NCI-H1417 treated with DMSO at 0.1 percent for 48 hours (cell line): ENCODE measurements at regions not wholly inside any gene's neighbourhood (a gene's known extent, or its start where the extent isn't known, plus 50 kb on each side); places are given as distances from the start of the nearest gene placed in this dataset.

Experiments used
- DNase-seq: peaks from one replicate; lab custom pipeline; 2025; lab: John Stamatoyannopoulos, UW

- DNase-seq = no peak
Measured at GRCh38 chr16:85162478-85163277, 50.4 kb upstream of the CIBAR2 start.

GRCh38 chr16:85163278-85164112 lies 51.2 kb upstream of the CIBAR2 start:
- no peak for DNase-seq

GRCh38 chr16:85164431-85164830 lies 52.2 kb upstream of the CIBAR2 start:
- DNase-seq = no peak

GRCh38 chr16:85164838-85165516 lies 52.7 kb upstream of the CIBAR2 start:
- no peak for DNase-seq

- DNase-seq = no peak
Measured at GRCh38 chr16:85165781-85166180, 53.5 kb upstream of the CIBAR2 start.

GRCh38 chr16:85166281-85166680 lies 54.0 kb upstream of the CIBAR2 start:
- no peak for DNase-seq

DNA sequence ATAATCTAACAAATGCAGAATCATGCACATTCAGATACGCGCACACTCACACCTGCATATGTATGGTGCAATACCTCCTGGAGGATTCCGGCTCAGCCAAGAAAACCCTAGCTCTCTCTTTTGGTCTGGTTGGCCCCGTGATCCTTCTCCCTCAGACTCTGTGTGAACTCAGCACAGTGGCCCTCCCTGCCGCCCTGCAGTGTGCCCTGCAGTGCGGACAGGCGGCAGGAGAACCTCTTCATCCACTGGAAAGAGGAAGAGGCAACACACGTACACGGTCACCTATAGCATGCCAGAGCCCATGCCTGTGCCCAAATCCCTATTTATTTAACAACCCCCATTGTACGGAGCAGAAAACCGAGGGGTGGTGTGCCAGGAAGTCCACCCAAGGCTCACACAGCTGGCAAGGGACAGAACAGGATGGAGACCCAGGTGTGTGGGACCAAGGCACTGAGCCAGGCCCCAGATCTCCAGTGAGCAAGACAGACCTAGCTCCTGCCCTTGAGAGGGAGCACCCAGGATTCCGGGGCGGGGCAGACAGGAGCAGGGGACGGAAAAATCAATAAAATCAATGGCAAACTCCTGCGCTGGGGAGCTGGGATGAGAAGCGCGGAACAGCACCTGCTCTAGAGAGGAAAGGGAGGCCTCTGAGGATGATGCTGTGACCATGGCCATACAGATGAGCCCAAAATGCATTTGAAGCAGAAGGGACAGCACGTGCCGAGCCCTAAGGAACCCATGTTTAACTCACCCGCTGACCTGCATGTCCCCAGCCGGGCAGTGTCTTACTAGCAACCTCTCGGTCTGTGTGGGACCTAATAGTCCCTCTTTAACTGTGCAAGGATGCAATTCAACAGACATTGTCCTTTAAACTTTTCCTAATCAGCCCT lies 54.7 kb upstream of the CIBAR2 start:
- DNase-seq = no peak

GRCh38 chr16:85167589-85168537 lies 55.6 kb upstream of the CIBAR2 start:
- DNase-seq = no peak

GRCh38 chr16:85168732-85169256 lies 56.5 kb upstream of the CIBAR2 start:
- DNase-seq = no peak

DNA sequence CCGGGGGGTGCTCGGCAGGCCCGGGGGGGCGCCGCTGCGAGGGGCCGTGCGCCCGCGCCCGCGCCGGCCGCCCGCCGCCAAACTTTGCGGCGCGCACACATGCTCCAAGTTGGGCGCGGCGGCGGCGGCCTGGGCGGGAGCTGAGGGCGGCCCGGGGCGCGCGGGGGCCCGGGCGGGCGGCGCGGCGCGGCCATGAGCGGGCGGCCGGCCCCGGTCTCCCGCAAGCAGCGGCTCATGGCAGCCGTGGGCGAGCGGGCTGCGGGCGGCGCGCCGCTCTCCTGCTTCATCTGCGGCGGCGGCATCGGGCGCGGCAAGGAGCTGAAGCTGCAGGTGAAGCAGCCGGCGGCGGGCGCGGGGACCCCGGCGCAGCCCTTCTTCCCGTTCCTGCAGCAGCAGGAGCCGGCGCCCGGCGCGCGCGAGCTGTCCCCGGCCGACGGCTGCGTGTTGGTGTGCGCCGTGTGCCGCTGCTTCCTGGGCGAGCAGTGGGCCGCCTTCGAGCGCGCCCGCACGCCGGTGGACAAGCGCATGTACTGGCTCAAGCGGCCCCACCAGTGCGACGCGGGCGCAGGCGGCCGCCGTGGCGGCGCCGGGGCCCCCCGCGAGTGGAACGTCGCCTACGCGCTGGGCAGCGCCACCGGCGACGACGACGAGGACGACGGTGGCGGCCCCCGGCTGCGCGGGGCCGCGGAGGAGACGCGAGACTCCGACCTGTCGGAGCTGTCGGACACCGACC lies 57.2 kb upstream of the CIBAR2 start:
- DNase-seq = no peak

- DNase-seq = no peak
Measured at GRCh38 chr16:85170066-85170491, 57.8 kb upstream of the CIBAR2 start.

- no peak for DNase-seq
Measured at GRCh38 chr16:85170590-85171003, 58.3 kb upstream of the CIBAR2 start.

DNA sequence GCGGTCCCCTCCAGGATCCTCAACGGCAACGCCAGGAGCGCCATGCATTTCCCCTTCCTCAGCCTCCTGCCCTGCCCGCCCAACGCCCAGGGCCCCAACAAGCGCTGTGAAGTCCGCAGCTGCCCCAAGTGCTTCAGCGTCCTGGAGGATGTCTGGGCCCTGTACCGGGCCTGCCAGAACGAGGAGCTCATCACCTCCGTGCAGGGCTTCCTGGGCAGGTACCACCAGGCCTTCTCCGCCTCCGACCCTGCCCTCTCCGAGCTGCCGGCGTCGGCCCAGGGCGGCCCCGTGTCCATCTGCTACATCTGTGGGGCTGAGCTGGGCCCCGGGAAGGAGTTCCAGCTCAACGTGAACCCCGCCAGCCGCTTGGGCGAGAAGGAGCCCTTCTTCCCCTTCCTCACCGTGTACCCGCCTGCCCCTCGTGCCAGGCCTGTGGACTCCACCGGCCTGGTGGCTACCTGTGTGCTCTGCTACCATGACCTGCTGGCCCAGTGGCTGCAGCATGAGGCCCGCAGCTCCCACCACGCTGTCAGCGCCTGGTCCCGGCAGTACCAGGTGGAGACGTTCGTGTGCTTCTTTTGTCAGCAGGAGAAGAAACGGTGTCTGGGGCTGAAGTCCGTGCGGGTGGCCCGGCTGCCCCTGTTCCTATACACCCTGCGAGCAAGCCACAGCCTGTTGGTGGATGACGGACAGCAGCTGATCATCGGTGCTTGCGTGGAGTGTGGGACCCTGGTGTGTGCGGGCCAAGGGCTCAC lies 58.9 kb upstream of the CIBAR2 start:
- DNase-seq = no peak

DNA sequence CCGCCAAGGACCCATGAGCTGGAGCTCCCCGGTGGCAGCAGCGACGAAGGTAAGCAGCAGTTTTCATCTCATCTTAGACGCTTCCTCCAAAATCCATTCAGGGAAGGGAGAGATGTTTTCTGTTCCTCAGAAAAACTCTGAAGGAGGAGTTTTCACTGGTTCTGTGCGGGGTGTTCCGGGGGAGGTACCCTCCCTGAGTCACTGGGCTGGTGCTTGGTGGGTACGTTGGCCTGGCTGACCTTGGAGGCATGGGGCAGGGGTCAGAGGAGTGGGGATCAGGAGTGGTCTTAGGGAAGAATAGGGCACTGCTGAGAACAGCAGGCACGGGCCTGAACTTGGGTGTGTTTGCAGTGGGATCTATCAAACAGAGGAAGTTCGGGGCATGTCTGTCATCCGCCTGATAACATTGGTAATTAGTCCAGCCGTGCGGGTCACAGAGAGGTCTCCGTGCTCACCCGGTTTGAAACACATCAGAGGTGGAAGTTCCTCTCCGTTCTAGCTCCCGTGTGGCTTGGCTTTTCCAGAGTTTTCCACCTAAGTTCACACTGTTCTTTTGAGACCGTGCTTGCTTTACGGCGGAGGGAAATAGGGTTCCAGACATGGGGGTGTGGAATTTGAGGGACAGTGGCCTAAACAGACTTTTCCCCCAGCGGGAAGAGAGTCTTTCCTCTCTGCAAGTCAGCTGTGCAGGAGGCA lies 59.6 kb upstream of the CIBAR2 start:
- DNase-seq = no peak

DNA sequence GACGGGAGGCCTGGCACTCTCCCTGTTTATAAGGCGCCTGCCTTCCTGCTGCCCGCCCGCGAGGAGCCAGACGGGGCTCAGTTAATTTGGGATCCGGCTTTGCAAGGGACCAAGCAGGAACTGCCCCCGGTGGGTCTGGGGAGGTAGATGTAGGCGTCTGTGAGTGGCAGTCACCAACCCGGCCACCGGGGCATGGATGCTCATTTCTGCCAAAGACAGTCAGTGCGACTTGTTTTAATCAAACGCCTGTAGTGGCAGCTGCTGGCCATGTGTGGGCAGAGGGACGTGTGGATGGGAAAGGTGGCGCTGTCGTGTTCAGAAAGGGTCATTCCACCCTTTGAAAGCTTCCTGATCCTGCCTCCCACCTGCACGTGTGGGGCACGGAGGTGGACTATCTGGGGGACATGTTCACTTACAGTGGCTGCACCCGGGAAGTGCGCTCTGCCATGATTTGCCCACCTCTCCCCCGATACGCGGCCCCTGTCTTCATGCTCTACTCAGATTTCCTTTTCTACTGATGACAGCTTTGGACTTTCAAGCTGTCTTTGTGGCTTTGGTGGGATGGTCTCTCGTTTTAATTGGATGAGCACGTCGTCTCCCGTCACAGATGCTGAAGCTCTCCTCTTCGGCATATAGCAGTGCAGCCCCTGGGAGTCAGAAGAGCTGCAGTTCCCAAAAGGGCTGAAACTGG lies 60.3 kb upstream of the CIBAR2 start:
- no peak for DNase-seq

GRCh38 chr16:85173146-85173980 lies 61.1 kb upstream of the CIBAR2 start:
- no peak for DNase-seq
